MV-4-11 (cell line): ENCODE measurements at regions not wholly inside any gene's neighbourhood (a gene's known extent, or its start where the extent isn't known, plus 50 kb on each side); places are given as distances from the start of the nearest gene placed in this dataset.
"Not testable (repeated sequence)": the region's sequence is repeated elsewhere in the genome, so short reads cannot be mapped to it uniquely, and the experiment has no call there.

Experiments used
- DNase-seq: peaks from one replicate; lab custom pipeline; 2025; lab: John Stamatoyannopoulos, UW

DNA sequence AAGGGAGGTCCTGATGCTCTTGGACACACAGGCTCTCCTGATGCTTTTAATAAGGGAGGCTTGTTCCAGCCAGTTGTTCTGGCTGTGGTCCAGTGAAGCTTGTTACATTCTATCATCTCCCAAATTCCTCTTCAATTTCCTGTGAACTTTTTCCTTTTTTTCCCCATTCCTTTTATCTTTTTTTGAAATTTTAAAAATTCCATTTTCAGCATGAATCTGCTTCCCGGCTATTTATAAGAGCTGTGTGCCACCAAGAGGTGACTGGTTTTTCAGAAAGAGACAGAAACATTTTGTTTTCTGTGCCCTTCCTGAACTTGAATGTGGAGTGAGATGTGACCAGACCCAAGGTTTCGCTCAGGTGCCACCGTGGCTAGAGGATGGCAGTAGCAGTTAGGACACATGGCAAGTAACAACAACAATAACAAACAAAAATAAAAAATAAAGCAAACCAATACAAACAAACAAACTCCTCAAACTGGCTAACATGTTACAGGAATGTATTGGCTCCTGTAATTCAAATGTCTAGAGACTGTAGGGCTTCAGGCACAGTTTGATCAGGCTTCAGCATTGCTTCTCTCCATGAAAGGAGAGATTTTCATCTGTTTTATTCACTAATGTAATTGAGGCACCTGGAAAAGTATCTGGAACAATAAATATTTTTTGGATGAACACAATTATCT, 121.1 kb downstream of the BOD1 start:
- DNase-seq: no peak

DNA sequence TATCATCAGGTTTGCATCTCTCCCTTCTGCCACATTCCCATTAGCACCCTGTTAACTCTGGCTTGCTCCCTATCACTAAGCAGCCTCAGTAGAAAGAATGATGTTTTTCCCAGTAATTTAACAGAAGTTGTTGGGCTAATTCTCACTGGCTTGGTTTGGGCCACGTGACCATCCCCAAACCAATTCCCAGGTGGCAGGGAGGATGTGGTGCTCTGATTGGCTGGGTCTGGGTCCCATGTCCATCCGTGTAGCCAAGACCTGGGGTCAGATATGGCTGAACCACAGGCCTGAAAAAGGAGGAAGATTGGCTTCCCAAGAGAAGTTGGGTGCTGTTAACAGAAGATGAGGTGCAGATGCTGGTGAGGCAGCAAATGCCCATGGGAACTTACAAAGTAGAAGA, 122.0 kb downstream of the BOD1 start:
- DNase-seq: no peak

DNA sequence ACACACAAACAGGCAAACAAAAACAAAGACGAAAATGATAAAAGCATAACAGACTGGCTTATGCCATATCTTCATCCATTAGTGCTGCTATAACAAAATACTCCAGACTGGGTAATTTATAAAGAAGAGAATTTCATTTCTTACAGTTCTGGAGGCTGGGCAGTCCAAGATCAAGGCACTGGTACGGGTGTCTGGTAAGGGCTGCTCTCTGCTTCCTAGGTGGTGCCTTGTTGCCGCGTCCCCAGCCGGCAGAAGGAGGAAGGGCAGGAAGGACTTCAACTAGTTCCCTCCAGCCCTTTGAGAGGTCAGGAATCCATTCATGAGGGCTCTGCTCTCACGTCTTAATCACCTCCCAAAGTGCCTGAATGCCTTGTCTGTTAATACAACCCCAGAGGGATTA, 122.6 kb downstream of the BOD1 start:
- no peak for DNase-seq

DNA sequence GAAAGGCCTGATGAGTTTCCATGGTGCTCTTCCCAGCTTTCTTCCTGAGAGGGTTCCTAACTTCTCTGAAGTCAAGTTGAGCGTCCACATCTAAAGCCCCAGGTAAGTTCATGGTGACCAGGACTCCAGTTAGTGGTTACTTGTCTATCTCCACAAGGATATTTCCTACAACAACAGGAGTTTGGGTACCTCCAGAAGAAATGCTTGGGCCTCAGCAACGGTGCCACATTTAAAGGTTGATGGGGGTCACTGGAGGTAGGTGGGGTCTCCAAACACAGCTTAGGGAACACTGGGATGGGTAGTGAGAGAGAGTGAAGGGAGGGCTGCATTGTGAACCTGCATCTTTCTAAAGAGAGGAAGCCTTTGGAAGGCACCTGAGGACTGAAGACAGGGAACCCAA, 123.4 kb downstream of the BOD1 start:
- no peak for DNase-seq

DNA sequence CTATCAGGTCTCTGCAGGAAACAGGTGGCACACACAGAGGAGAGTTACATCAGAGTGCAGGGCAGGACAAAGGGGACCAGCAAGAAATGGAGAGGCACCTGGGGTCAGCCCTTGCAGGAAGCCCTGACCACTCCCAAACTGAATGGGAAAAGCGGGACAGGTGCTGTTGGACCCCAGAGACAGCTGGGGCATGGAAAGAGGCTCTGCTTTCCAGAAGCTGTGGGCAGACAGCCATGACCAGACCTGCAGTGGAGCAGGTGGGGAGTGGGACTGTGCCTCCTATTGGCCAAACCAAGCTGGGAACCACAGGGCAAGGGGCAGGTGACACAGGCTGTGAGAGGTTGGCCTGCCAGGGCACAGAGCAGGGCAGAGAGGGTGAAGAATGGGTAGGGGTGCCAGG, 125.8 kb downstream of the BOD1 start:
- DNase-seq: no peak

DNA sequence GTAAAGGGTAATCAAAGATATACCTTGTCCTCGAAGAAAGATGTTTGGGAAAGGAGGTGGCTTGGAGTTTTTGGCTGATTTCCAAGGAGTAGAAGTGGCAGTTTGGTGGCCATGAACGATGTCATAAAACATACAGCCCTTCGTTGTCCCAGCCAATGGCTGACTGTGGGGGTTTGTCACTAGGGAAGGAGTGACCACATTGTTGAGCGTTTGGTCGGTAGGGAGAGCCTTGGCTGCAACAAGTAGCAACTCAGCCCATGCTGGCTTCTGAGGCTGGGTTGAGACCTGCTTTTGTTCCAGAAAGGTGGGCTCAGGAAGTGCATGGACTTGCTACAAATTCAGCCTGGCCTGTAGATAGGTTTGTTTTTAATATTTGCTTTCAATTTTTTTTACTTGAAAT, 128.3 kb downstream of the BOD1 start:
- no peak for DNase-seq

DNA sequence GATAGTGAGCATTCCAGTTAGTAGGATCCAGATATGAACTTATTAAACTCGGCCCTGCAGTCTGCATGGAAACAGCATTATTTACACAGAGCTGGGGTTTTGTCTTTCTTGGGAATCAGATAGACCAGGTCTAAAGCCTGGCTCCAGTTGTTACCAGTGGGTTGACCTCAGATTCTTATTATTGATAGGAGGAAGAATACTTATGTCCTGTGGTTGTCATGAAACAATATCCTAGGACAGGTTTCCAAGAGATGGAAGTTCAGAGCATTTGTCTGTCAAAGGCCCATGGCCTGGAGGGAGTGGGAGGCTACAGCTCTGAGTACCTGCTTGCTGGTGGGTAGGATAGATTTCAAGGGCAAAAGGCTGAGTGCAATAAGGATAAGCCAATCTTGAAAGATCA, 129.2 kb downstream of the BOD1 start:
- no peak for DNase-seq

DNA sequence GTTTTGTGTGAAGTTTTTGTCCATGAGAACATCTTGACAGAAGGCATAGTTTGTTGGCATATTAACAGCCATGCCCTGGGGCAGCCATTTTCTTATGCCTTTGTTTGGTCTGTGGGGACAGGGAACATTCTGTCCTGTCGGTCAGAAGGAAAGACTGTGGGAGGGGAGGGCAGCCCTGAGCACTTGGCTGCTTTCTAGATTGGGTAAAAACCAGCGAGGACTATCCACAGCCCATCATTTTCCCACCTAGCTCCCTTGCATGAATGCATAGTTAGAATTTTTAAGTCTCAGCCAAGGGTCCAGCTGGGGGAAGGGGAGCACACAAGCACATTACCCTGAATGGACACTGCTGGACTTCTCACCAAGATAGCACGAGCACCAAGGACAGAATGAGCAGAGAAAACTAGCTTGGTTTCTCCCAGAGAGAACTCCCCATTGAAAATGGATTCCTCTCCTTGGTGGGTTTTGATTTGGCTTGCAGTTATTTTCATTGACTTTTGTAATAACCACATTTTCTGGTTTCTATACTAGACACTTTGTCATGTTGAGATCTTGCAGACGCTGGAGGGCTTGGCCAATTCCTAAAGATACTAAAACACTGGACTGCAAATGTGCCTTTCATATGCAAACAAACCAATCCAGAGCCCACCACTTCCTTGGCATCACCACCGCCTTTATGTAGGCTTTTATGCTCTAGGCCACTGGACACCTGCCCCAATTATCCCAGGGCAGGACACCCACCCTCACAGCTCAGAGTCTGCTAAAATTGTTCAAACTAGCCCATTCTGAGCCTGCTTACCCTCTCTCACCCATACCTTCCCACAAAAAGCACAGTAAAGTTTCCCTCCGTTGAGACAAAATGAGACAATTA, 129.9 kb downstream of the BOD1 start:
- DNase-seq: no peak

DNA sequence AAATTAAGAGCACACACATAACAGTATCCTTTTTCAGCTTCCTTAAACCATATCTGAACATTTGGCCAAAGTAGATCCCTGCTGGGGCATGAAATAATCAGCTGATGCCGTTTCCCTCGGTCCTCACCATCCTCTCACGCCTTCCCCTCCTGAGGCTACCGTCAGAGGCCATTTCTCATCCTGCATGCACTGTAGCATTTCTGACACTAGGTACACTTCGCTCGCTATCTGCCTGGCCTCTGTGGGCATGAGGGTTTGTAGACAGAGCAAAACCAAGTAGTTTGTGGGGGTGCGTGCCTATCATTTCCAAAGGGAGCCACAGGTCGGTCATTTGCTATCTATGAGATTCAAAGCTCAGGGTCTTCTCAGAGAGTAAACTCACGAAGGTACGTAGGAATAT, 131.9 kb downstream of the BOD1 start:
- no peak for DNase-seq

DNA sequence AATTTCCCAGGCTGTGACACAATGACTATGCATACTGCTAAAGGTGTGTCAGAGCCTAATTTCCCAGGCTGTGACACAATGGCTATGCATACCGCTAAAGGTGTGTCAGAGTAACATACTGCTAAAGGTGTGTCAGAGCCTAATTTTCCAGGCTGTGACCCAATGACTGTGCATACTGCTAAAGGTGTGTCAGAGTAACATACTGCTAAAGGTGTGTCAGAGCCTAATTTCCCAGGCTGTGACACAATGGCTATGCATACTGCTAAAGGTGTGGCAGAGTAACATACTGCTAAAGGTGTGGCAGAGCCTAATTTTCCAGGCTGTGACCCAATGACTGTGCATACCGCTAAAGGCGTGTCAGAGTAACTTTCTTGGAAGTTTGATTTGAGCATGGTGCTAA, 132.9 kb downstream of the BOD1 start:
- DNase-seq: not testable (repeated sequence)

DNA sequence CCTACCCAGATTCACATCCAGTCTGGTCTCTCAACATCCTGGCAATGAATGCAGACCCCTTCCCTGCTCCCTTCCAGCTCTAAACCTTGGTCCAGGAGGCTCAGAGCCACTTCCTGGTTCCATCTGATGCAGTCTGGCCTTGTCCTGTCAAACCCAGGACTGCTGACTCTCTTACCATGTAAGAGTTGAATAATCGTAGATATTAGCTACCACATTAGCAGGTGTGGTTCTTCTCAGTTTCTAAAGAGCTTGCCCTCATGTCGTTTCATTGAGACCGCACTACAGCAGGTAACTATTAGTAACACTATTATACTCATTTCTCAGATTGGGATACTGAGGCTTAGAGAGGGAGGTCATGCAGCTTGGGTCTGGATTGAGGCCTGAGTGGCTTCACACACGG, 133.3 kb downstream of the BOD1 start:
- no peak for DNase-seq

DNA sequence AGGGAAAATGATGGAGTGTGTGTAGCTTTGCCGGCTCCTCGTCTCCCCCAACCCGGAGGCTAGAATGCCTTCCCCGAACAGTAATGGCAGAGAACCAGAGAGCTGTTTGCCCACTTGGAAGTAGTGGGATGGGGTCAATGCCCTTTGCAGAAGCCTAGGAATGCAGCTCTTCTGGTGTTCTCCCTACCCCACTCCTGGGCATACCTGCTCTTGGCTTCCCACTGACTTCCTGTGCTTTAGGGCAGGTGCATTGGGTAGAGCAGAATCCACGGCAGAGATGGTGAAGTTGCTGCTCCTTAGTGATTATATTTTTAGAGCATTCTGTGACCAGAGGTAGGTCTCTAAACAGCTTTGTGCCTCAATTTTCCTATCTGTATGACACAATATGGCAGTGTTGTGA, 134.6 kb downstream of the BOD1 start:
- DNase-seq: no peak

DNA sequence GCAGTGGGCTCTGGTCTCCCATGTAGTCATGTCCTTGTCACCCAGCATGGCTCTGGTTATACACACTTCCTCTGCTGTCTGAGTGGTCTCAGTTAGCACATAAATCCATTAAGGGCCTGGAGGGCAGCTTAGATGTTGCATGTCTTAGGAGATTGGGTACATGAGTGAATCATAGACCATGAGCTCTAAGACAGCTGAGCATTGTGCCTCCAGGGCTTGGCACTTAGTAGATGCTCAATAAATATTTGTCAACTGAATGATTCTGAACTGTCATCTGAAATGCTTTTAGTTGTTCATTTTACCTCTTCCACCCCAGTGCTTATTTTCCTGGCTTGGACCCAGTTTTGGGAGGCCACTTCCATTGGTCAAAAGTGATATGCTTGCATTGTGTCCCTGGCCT, 135.6 kb downstream of the BOD1 start:
- no peak for DNase-seq

DNA sequence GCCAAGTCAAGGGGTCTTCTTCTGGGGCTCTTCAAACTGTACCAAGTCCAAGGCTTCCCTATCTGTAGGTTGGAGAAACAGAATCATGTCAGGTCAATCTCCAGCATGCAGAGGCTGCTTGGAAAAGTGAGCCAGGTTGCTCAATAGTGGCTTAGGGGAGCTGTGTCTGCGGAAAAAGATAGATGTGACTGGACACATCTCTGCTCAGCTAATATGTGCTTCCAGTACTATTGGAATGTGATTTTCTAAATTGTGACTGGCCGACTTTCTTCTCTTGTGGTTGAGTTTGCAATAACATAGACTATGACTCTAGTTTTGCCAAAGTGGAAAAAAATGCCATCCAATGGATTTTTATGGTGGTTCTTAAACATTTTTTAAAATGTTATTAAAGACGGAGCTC, 136.7 kb downstream of the BOD1 start:
- DNase-seq: no peak

DNA sequence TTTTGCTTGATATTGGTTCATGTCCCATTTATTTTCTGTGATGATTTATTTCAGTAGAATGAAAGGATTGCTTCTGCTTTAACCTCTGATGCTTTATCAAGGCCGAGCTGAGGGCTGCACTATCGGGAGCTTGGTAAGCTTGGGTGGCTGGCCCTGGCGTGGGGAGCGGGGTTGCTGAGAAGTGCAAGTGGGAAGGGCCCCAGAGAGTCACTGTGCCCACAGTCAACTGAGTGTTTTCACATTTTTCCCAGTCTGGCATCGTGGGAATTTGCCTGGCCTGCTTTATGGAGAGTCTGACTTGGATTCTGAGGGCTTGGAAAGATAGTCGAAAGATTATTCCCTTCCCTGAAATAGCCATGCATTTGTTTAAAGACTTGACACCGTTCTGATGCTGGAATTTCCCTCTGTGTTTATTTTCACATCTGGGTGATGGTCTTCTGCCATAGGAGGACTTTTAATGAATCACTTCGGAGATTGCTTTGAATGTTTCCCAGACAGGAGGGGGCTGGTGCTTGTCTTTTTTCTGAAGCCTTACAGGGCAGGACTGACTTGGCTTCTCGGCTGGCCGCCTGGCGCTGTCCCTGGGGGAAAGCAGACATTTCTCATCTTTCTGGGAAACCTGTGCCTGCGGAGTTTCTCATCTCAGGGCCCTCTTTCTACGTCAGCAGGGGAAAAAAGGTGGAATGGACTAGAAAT, 139.0 kb downstream of the BOD1 start:
- DNase-seq: no peak

DNA sequence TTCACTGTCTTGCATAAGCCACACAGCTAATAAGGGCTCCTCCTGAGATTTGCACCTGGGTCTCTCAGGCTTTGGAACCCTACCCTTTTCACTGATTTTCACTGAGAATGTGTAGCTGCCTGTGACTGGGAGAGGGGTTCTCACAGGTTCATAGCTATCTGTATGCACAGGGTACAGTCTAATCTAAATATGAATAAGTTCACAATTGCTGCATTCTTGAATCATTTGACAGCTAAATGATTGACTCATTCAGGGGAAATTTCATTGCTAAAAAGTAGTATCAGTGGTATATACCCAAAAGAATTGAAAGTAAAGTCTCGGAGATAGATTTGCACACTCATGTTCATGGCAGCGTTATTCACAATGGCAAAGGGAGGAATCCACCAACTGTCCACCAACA, 140.7 kb downstream of the BOD1 start:
- no peak for DNase-seq

DNA sequence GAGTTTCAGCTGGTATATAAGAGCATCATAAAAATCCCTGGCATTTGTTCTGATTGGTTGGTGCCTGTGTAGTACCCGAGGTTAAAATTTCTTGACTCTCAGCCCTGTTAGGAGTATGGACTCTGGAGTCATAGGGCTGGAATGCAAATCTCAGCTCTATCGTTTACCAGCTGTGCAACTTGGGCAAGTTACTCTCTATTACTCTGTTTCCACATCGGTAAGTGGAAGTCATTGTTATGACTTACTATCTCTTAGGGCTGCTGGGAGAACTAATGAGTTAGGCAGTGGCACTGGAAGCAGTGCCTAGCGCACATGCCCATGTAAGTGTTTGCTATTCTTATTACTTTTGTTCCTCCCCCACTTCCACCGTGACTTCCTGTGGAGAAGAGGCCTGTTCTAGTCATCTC, 141.6 kb downstream of the BOD1 start:
- no peak for DNase-seq

DNA sequence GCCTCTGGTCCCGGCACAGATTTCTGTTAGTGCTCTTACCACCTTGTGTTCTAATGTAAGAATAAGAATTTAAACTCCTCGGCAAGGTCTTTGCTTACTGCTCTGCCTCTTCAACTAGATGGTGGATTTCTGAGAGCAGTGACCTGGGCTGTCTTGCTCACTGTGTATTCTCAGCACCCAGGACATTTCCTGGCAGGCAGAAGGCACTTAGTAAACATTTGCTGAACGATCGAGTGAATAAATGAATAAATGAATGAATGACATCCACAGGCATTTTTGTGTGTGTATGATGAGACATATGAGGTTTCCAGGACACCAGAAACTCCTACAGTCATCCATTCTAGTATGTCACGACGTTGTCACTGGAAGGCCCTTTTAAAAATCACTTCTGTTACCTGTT, 143.2 kb downstream of the BOD1 start:
- DNase-seq: no peak

DNA sequence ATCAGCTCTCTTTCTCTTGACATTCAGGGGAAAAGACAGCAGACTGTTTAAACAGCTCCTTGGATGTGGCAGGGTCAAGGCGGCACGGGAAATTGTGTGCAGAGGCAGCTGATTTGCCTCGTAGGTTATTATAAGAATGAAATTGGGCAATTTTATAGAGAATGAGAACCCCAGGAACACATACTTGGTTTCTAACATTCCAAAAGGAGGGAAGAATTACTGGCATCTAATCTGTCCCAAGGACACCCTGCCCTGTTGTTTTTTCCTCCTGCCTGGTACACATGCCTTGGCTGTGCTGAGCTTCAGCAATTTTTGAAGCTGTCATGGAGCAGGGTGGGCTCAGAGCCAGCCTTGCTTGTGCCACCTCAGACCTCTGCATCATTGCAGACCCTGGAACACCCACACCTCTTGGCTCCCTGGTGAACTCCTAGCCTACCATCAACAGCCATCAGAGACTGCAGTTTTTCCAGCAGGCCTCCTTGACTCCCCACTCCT, 143.6 kb downstream of the BOD1 start:
- no peak for DNase-seq

DNA sequence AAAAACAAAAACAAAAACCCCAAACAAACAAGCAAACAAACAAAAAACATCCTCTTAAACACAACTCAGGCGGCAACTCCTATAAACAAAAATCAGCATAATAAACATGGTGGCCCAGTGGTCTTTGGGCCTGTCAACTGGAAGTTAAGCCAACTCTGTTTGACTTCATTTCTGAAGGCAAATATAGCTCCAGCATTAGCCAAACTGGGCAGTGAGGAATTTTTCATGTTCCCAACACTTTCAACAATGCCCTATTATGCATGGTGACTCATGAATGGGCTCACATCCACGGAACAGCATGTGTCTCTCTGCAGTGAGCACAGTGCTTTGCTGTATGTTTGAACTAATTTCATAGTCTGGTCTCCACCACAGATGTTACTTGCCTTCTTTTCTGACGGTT, 143.9 kb upstream of the STC2 start:
- DNase-seq: no peak

DNA sequence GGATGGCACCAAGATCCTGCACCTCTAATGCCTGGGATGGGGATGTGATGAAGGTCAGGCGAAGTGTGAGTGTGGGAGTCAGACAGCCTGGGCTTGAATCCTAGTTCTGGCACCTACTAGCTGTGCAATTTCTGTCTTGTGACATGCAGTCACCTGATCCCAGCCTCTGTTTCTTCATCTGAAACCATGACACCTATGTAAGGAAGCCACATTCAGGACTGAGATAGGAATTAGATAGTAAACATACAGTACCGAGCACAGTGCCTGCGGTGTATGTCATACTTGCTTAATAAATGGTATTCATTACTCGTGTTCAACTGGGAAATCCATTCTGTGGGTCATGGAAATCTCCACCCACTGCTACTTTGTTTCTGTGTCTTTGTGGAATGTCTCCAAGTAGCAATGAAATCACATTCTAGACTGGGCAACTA, 140.6 kb upstream of the STC2 start:
- DNase-seq: no peak

DNA sequence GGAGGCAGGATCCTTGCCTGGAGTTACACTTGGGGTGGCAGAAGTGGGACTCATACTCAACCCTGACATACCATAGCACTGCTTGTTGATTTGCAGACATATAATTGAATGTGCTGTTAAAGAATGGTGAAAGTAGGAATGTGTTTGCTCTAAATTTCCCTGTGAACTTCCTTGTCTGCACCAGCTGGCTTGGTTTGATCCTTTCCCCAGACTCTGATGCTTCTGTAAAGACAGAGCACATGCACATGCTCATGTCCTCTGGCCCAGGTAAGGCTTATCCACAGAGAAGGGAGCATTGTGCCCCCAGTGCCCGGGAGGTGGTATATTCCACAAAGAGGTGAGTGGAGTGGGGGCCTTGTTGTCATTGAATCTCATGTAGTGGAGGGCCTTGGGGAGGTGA, 138.0 kb upstream of the STC2 start:
- no peak for DNase-seq

DNA sequence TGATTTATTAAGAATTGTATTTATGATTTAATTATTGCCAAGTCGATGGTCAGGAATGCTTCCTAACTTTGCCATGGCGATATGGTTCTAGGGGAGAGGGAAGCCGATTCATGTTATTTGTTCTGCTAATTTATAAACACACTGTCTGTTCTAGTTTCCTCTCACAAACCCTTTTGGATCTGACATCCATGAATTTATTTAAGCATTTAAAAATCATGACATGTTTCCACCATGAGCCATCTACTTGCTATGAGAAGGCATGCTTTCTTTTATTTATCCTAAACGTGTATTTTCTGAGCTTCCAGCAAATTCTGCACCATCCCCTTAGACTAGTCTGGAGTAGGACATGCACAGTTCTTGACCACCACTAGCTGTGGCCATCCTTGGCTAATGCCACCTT, 136.6 kb upstream of the STC2 start:
- no peak for DNase-seq
